Motor neuron (in vitro differentiated cells): ENCODE measurements at regions not wholly inside any gene's neighbourhood (a gene's known extent, or its start where the extent isn't known, plus 50 kb on each side); places are given as distances from the start of the nearest gene placed in this dataset.

ENCODE experiments used
- ATAC-seq, 8 experiments: fragments of 200-7000 bp; cut with Tn5 transposase; replicated peaks in 6 of 8; 2 replicates each; pipeline ENCODE4 v1.8.0; 2021; ENCODE audit warnings: mild to moderate bottlenecking in 8 of 8, moderate library complexity in 8 of 8
- H3K27ac ChIP-seq, 2 donors: fragments of 250-450 bp; sonication (Bioruptor Pico); 2 replicates each; pipeline ENCODE4 v1.9.0; 2021; ENCODE audit warnings: antibody characterized with exemption in 2 of 2, mild to moderate bottlenecking in 2 of 2, moderate library complexity in 1 of 2
- H3K4me1 ChIP-seq, 2 donors: fragments of 250-450 bp; sonication (Bioruptor Pico); replicated peaks in 1 of 2; 2 replicates each; pipeline ENCODE4 v1.6.1; 2021; ENCODE audit warnings: antibody characterized with exemption in 2 of 2, mild to moderate bottlenecking in 2 of 2, moderate library complexity in 1 of 2
- H3K4me3 ChIP-seq, 5 donors: fragments of 250-450 bp; sonication (Bioruptor Pico); 2 replicates each; pipeline ENCODE4 v1.9.0; 2021; ENCODE audit warnings: antibody characterized with exemption in 5 of 5, mild to moderate bottlenecking in 5 of 5, moderate library complexity in 4 of 5
- WGBS, 10 experiments: fragments of 450-650 bp; shearing (Covaris generic); methylation state at CpG; one replicate each; pipeline ENCODE4 v1.0.0; 2022; 5-methylcytosine and 5-hydroxymethylcytosine counted together
- in situ Hi-C, 9 experiments: fragments of 400-800 bp; cut with MboI; loops; one replicate each; pipeline ENCODE4 v1.15.0; 2021; ENCODE audit warnings: low sequenced_read_pairs in 9 of 9, low pct_unique_long_range_greater_than_20kb in 2 of 9; ENCODE audit not compliant: unreplicated experiment in 9 of 9

GRCh38 chr3:11930084-11930483 lies 74.1 kb upstream of the SYN2 start:
- in situ Hi-C loops = no loop called here
- Histone ChIP-seq H3K27ac (no peak overlapping the region), H3K4me3 (no peak overlapping the region), H3K4me1 (no peaks in the 10 kb centered on the region)
- WGBS, 10 experiments = 13 to 90% (median 79%) methylated on average over 2 to 9 of the region's 10 CpGs; no CpG with 5 or more reads in 4 of the 10 experiments
- ATAC-seq = no peak

- ATAC-seq = no peak
- Histone ChIP-seq H3K4me1 (no peaks in the 10 kb centered on the region), H3K4me3 (no peak overlapping the region), H3K27ac (no peak overlapping the region)
- in situ Hi-C loops = no loop called here
- whole genome bisulfite sequencing, 10 experiments = 21 to 90% (median 81%) methylated on average over 3 of the region's 3 CpGs; no CpG with 5 or more reads in 2 of the 10 experiments
Measured at GRCh38 chr3:11932636-11933035, 71.6 kb upstream of the SYN2 start.

GRCh38 chr3:11933529-11933928 lies 70.7 kb upstream of the SYN2 start:
- Histone ChIP-seq H3K27ac (no peak overlapping the region), H3K4me1 (no peaks in the 10 kb centered on the region), H3K4me3 (no peak overlapping the region)
- no peak for ATAC-seq
- 17 to 100% (median 79%) methylated on average over 1 to 8 of the region's 9 CpGs for WGBS, 10 experiments
- in situ Hi-C loops = no loop called here

- in situ Hi-C loops = no loop called here
- ATAC-seq = peak in 4 of 8 experiments; percentile 28 to 90 (median 82)
- Histone ChIP-seq H3K4me1 (no peaks in the 10 kb centered on the region), H3K4me3 (no peak overlapping the region), H3K27ac (no peak overlapping the region)
- WGBS, 10 experiments = 0 to 86% (median 30%) methylated on average over 1 to 7 of the region's 7 CpGs
Measured at GRCh38 chr3:11944052-11944673, 60.0 kb upstream of the SYN2 start.

GRCh38 chr3:11948331-11948730 lies 55.9 kb upstream of the SYN2 start:
- ATAC-seq = no peak
- no peak overlapping the region for H3K4me3 ChIP-seq
- no peak overlapping the region for H3K27ac ChIP-seq
- H3K4me1 ChIP-seq = no peaks in the 10 kb centered on the region
- 46 to 100% methylated on average over 2 of the region's 3 CpGs; no CpG with 5 or more reads in 8 of the 10 experiments for WGBS, 10 experiments
- in situ Hi-C loops = no loop called here

- no peak for ATAC-seq
- H3K4me3 ChIP-seq = no peak overlapping the region
- peaks cover 0 to 3% of the 10 kb centered on the region in 2 donors for H3K4me1 ChIP-seq
- in situ Hi-C loops = no loop called here
- no peak overlapping the region for H3K27ac ChIP-seq
Measured at GRCh38 chr3:11948866-11949265, 55.3 kb upstream of the SYN2 start.

GRCh38 chr3:11949351-11949750 lies 54.8 kb upstream of the SYN2 start:
- Histone ChIP-seq H3K4me3 (no peak overlapping the region), H3K4me1 (peaks cover 0 to 3% of the 10 kb centered on the region in 2 donors), H3K27ac (no peak overlapping the region)
- in situ Hi-C loops = no loop called here
- 17 to 100% (median 88%) methylated on average over 1 to 2 of the region's 3 CpGs; no CpG with 5 or more reads in 4 of the 10 experiments for WGBS, 10 experiments
- no peak for ATAC-seq

GRCh38 chr3:11950576-11950975 lies 53.6 kb upstream of the SYN2 start:
- Histone ChIP-seq H3K4me3 (no peak overlapping the region), H3K27ac (no peak overlapping the region), H3K4me1 (peaks cover 0 to 3% of the 10 kb centered on the region in 2 donors)
- ATAC-seq = no peak
- in situ Hi-C loops = no loop called here
- WGBS, 10 experiments = 6 to 90% (median 60%) methylated on average over 2 of the region's 2 CpGs

- Histone ChIP-seq H3K27ac (no peak overlapping the region), H3K4me3 (no peak overlapping the region), H3K4me1 (peaks cover 0 to 3% of the 10 kb centered on the region in 2 donors)
- 0 to 95% (median 44%) methylated on average over 1 to 4 of the region's 4 CpGs; no CpG with 5 or more reads in 4 of the 10 experiments for WGBS, 10 experiments
- ATAC-seq = no peak
- in situ Hi-C loops = no loop called here
Measured at GRCh38 chr3:11953350-11953749, 50.8 kb upstream of the SYN2 start.

GRCh38 chr3:11953778-11954177 lies 50.4 kb upstream of the SYN2 start:
- WGBS, 10 experiments = 0 to 80% (median 65%) methylated on average over 1 to 5 of the region's 6 CpGs; no CpG with 5 or more reads in 2 of the 10 experiments
- no peak overlapping the region for H3K4me3 ChIP-seq
- in situ Hi-C loops = no loop called here

GRCh38 chr3:11954312-11954934 lies 49.8 kb upstream of the SYN2 start:
- peaks cover 0 to 3% of the 10 kb centered on the region in 2 donors for H3K4me1 ChIP-seq
- H3K27ac ChIP-seq = no peak overlapping the region
- in situ Hi-C loops = no loop called here
- no peak overlapping the region for H3K4me3 ChIP-seq
- 0 to 100% (median 75%) methylated on average over 1 to 4 of the region's 8 CpGs; no CpG with 5 or more reads in 3 of the 10 experiments for WGBS, 10 experiments
- ATAC-seq = no peak

More at GRCh38 chr3:11953778-11954177, 50.4 kb upstream of the SYN2 start:
- ATAC-seq = no peak
- Histone ChIP-seq H3K27ac (no peak overlapping the region), H3K4me1 (peaks cover 0 to 3% of the 10 kb centered on the region in 2 donors)
